ENCODE measurements at regions not wholly inside any gene's neighbourhood (a gene's known extent, or its start where the extent isn't known, plus 50 kb on each side); places are given as distances from the start of the nearest gene placed in this dataset.

GRCh38 chr9:7478646-7479045, 320.9 kb downstream of the DMAC1 start:
- TF ChIP-seq CTCF (IDR thresholded peaks at IDR 0.05; ENCODE audit: low read length) (no peak), EZH2 (IDR thresholded peaks at IDR 0.05; ENCODE audit: borderline replicate concordance, low read length) (no peak)
